Neural progenitor cell (in vitro differentiated cells): ENCODE measurements at regions not wholly inside any gene's neighbourhood (a gene's known extent, or its start where the extent isn't known, plus 50 kb on each side); places are given as distances from the start of the nearest gene placed in this dataset.

Experiments
- EZH2phosphoT487 ChIP-seq: fragments of 200-600 bp; sonication (generic); IDR thresholded peaks from 2 replicates; pipeline ENCODE4 v1.6.1; 2017; ENCODE audit warnings: antibody characterized with exemption
- TF ChIP-seq, protein P1 (sequence below): fragments of 200-600 bp; sonication (generic); IDR thresholded peaks from 2 replicates; pipeline ENCODE4 v1.5.1; 2017; ENCODE audit warnings: antibody characterized with exemption, mild to moderate bottlenecking

DNA sequence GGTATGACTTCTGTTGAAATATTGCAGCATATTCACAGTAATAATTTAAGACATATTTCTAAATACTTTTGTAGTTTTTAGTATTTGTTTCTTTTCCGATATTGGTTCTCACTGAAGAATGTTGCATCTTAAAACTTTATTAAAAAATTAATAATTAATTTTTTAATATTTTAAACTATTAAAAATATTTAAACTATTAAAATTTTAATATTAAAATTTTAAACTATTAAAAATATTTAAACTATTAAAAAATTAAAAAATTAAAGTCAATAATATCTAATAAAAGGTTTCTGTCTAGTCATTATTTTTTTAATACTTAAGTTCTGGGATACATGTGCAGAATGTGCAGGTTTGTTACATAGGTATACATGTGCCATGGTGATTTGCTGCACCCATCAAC is 149.3 kb upstream of the CCNH start:
- TF ChIP-seq, protein P1, sequence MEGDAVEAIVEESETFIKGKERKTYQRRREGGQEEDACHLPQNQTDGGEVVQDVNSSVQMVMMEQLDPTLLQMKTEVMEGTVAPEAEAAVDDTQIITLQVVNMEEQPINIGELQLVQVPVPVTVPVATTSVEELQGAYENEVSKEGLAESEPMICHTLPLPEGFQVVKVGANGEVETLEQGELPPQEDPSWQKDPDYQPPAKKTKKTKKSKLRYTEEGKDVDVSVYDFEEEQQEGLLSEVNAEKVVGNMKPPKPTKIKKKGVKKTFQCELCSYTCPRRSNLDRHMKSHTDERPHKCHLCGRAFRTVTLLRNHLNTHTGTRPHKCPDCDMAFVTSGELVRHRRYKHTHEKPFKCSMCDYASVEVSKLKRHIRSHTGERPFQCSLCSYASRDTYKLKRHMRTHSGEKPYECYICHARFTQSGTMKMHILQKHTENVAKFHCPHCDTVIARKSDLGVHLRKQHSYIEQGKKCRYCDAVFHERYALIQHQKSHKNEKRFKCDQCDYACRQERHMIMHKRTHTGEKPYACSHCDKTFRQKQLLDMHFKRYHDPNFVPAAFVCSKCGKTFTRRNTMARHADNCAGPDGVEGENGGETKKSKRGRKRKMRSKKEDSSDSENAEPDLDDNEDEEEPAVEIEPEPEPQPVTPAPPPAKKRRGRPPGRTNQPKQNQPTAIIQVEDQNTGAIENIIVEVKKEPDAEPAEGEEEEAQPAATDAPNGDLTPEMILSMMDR, result no peak
- TF ChIP-seq EZH2phosphoT487, result no peak
